Stimulated activated naive CD8-positive, alpha-beta T cell treated with anti-CD3 and anti-CD28 coated beads, Interleukin-15, amount 100 ng/mL, for 72 hours (primary cell): ENCODE measurements at regions not wholly inside any gene's neighbourhood (a gene's known extent, or its start where the extent isn't known, plus 50 kb on each side); places are given as distances from the start of the nearest gene placed in this dataset.

Experiments
- ATAC-seq: fragments of 150-1000 bp; cut with Tn5 transposase; 2 replicates; pipeline ENCODE4 v1.10.0; 2021; ENCODE audit warnings: mild to moderate bottlenecking, moderate library complexity
- DNase-seq, 2 donors: peaks; one replicate each; pipeline ENCODE4 v3.0.0; 2021 to 2022
- H3K27ac Mint-ChIP-seq, 2 donors: one replicate each; pipeline ENCODE4 v1.8.0; 2022; ENCODE audit warnings: mild to moderate bottlenecking in 2 of 2, mixed read lengths in 2 of 2, moderate library complexity in 2 of 2
- H3K27me3 Mint-ChIP-seq: one replicate; pipeline ENCODE4 v1.8.0; 2022; ENCODE audit warnings: mixed read lengths
- H3K4me1 Mint-ChIP-seq: one replicate; pipeline ENCODE4 v1.8.0; 2022; ENCODE audit warnings: mild to moderate bottlenecking, mixed read lengths
- H3K4me3 Mint-ChIP-seq, 2 donors: one replicate each; pipeline ENCODE4 v1.8.0; 2022; ENCODE audit warnings: mild to moderate bottlenecking in 2 of 2, mixed read lengths in 2 of 2, moderate library complexity in 1 of 2
- H3K9me3 Mint-ChIP-seq, 2 donors: one replicate each; pipeline ENCODE4 v1.8.0; 2022; ENCODE audit warnings: mixed read lengths in 2 of 2

- H3K27me3 Mint-ChIP-seq: peaks cover 50% of the 10 kb centered on the region
- H3K4me3 Mint-ChIP-seq: no peak overlapping the region
- no peak overlapping the region for H3K27ac Mint-ChIP-seq
- DNase-seq (no peak), ATAC-seq (no peak)
- no peaks in the 10 kb centered on the region for H3K4me1 Mint-ChIP-seq
- peaks cover 0 to 4% of the 10 kb centered on the region in 2 donors for H3K9me3 Mint-ChIP-seq
These were observed 84.3 kb upstream of the DIO3 start for GRCh38 chr14:101476916-101477553.

GRCh38 chr14:101477648-101478047, 83.6 kb upstream of the DIO3 start:
- Mint-ChIP-seq H3K9me3 (peaks cover 0 to 10% of the 10 kb centered on the region in 2 donors), H3K27ac (no peak overlapping the region), H3K27me3 (peaks cover 56% of the 10 kb centered on the region), H3K4me3 (no peak overlapping the region), H3K4me1 (no peaks in the 10 kb centered on the region)
- ATAC-seq (no peak), DNase-seq (no peak)

GRCh38 chr14:101478096-101478495, 83.2 kb upstream of the DIO3 start:
- no peak overlapping the region for H3K4me3 Mint-ChIP-seq
- H3K27me3 Mint-ChIP-seq: peaks cover 61% of the 10 kb centered on the region
- no peak overlapping the region for H3K27ac Mint-ChIP-seq
- ATAC-seq (no peak), DNase-seq (no peak)
- H3K9me3 Mint-ChIP-seq: peaks cover 0 to 15% of the 10 kb centered on the region in 2 donors
- H3K4me1 Mint-ChIP-seq: no peaks in the 10 kb centered on the region

GRCh38 chr14:101478796-101479410, 82.4 kb upstream of the DIO3 start:
- Mint-ChIP-seq H3K4me3 (no peak overlapping the region), H3K27ac (peak overlapping the region in 1 of 2 donors; percentile 54)
- DNase-seq: no peak

GRCh38 chr14:101480022-101480746, 81.1 kb upstream of the DIO3 start:
- no peaks in the 10 kb centered on the region for H3K4me1 Mint-ChIP-seq
- H3K9me3 Mint-ChIP-seq: peaks cover 0 to 28% of the 10 kb centered on the region in 2 donors
- no peak overlapping the region for H3K27ac Mint-ChIP-seq
- DNase-seq: no peak
- ATAC-seq: no peak
- H3K4me3 Mint-ChIP-seq: no peak overlapping the region
- H3K27me3 Mint-ChIP-seq: peaks cover 62% of the 10 kb centered on the region

More at GRCh38 chr14:101478796-101479410, 82.4 kb upstream of the DIO3 start:
- H3K9me3 Mint-ChIP-seq: peaks cover 0 to 23% of the 10 kb centered on the region in 2 donors
- H3K27me3 Mint-ChIP-seq: peaks cover 65% of the 10 kb centered on the region
- no peaks in the 10 kb centered on the region for H3K4me1 Mint-ChIP-seq
- no peak for ATAC-seq

- no peak overlapping the region for H3K27ac Mint-ChIP-seq
- H3K4me3 Mint-ChIP-seq: no peak overlapping the region
- ATAC-seq (no peak), DNase-seq (no peak)
- H3K4me1 Mint-ChIP-seq: no peaks in the 10 kb centered on the region
- H3K27me3 Mint-ChIP-seq: peaks cover 61% of the 10 kb centered on the region
- H3K9me3 Mint-ChIP-seq: peaks cover 4 to 28% of the 10 kb centered on the region in 2 donors
These were observed 80.4 kb upstream of the DIO3 start for GRCh38 chr14:101480747-101481530.

- H3K27ac Mint-ChIP-seq: no peak overlapping the region
- H3K27me3 Mint-ChIP-seq: peaks cover 55% of the 10 kb centered on the region
These were observed 79.7 kb upstream of the DIO3 start for GRCh38 chr14:101481557-101481956.

GRCh38 chr14:101482066-101482465, 79.2 kb upstream of the DIO3 start:
- ATAC-seq (no peak), DNase-seq (no peak)
- Mint-ChIP-seq H3K4me1 (no peaks in the 10 kb centered on the region), H3K27me3 (peaks cover 50% of the 10 kb centered on the region), H3K9me3 (peaks cover 9 to 28% of the 10 kb centered on the region in 2 donors), H3K4me3 (no peak overlapping the region), H3K27ac (no peak overlapping the region)

More at GRCh38 chr14:101481557-101481956, 79.7 kb upstream of the DIO3 start:
- Mint-ChIP-seq H3K4me3 (no peak overlapping the region), H3K9me3 (peaks cover 5 to 28% of the 10 kb centered on the region in 2 donors), H3K4me1 (no peaks in the 10 kb centered on the region)
- ATAC-seq (no peak), DNase-seq (no peak)

GRCh38 chr14:101483829-101484228, 77.5 kb upstream of the DIO3 start:
- H3K4me1 Mint-ChIP-seq: no peaks in the 10 kb centered on the region
- ATAC-seq (no peak), DNase-seq (no peak)
- H3K4me3 Mint-ChIP-seq: no peak overlapping the region
- peaks cover 53% of the 10 kb centered on the region for H3K27me3 Mint-ChIP-seq
- H3K27ac Mint-ChIP-seq: no peak overlapping the region
- H3K9me3 Mint-ChIP-seq: peaks cover 9 to 35% of the 10 kb centered on the region in 2 donors

GRCh38 chr14:101489092-101489760, 72.1 kb upstream of the DIO3 start:
- ATAC-seq (no peak), DNase-seq (no peak)
- Mint-ChIP-seq H3K4me3 (no peak overlapping the region), H3K27me3 (peaks cover 47% of the 10 kb centered on the region), H3K4me1 (no peaks in the 10 kb centered on the region), H3K27ac (no peak overlapping the region), H3K9me3 (peaks cover 9% of the 10 kb centered on the region in 2 donors)

- no peak overlapping the region for H3K27ac Mint-ChIP-seq
- peaks cover 39% of the 10 kb centered on the region for H3K27me3 Mint-ChIP-seq
- DNase-seq (no peak), ATAC-seq (no peak)
- H3K4me3 Mint-ChIP-seq: no peak overlapping the region
- no peaks in the 10 kb centered on the region for H3K4me1 Mint-ChIP-seq
- peaks cover 7% of the 10 kb centered on the region in 2 donors for H3K9me3 Mint-ChIP-seq
These were observed 70.5 kb upstream of the DIO3 start for GRCh38 chr14:101490771-101491170.

- Mint-ChIP-seq H3K9me3 (peaks cover 2 to 7% of the 10 kb centered on the region in 2 donors), H3K27me3 (peaks cover 42% of the 10 kb centered on the region), H3K4me3 (no peak overlapping the region), H3K4me1 (no peaks in the 10 kb centered on the region), H3K27ac (no peak overlapping the region)
- DNase-seq: no peak
- ATAC-seq: no peak
These were observed 69.5 kb upstream of the DIO3 start for GRCh38 chr14:101491841-101492240.

- Mint-ChIP-seq H3K4me1 (no peaks in the 10 kb centered on the region), H3K27me3 (peaks cover 50% of the 10 kb centered on the region), H3K27ac (no peak overlapping the region), H3K9me3 (peaks cover 0 to 7% of the 10 kb centered on the region in 2 donors), H3K4me3 (no peak overlapping the region)
- no peak for ATAC-seq
- no peak for DNase-seq
These were observed 68.6 kb upstream of the DIO3 start for GRCh38 chr14:101492716-101493115.

GRCh38 chr14:101494826-101495225, 66.5 kb upstream of the DIO3 start:
- H3K27ac Mint-ChIP-seq: no peak overlapping the region
- peaks cover 56% of the 10 kb centered on the region for H3K27me3 Mint-ChIP-seq
- DNase-seq: no peak
- peaks cover 0 to 7% of the 10 kb centered on the region in 2 donors for H3K9me3 Mint-ChIP-seq
- no peak for ATAC-seq
- no peak overlapping the region for H3K4me3 Mint-ChIP-seq
- no peaks in the 10 kb centered on the region for H3K4me1 Mint-ChIP-seq

- no peak for DNase-seq
- Mint-ChIP-seq H3K4me3 (no peak overlapping the region), H3K27ac (no peak overlapping the region), H3K27me3 (peaks cover 55% of the 10 kb centered on the region), H3K9me3 (peaks cover 0 to 7% of the 10 kb centered on the region in 2 donors), H3K4me1 (no peaks in the 10 kb centered on the region)
- ATAC-seq: no peak
These were observed 66.0 kb upstream of the DIO3 start for GRCh38 chr14:101495284-101495683.
